ENCODE measurements at regions not wholly inside any gene's neighbourhood (a gene's known extent, or its start where the extent isn't known, plus 50 kb on each side); places are given as distances from the start of the nearest gene placed in this dataset.

DNA sequence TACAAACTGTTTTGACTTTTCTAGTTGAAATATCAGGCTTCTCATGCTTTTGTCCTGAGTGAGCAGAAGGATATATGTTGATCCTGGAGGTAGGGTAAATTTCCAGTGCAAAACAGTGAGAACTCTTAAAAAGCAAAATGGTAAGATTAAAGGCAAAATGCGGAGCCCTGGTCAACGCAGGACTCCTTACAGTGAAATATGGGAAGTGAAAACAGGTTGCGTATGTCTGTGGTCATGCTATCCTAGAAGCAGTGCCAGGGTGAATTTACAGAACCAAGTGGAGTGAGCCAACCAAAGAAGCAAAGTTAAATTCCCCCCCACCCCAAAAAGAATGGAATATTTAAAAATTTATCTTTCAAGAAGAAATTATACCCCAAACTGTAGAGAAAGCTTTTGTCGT, 256.4 kb downstream of the NR2F2 start:
- H3K4me3 ChIP-seq (ENCODE audit: low read depth, low read length) = no peak overlapping the region
- TF ChIP-seq, protein P1, sequence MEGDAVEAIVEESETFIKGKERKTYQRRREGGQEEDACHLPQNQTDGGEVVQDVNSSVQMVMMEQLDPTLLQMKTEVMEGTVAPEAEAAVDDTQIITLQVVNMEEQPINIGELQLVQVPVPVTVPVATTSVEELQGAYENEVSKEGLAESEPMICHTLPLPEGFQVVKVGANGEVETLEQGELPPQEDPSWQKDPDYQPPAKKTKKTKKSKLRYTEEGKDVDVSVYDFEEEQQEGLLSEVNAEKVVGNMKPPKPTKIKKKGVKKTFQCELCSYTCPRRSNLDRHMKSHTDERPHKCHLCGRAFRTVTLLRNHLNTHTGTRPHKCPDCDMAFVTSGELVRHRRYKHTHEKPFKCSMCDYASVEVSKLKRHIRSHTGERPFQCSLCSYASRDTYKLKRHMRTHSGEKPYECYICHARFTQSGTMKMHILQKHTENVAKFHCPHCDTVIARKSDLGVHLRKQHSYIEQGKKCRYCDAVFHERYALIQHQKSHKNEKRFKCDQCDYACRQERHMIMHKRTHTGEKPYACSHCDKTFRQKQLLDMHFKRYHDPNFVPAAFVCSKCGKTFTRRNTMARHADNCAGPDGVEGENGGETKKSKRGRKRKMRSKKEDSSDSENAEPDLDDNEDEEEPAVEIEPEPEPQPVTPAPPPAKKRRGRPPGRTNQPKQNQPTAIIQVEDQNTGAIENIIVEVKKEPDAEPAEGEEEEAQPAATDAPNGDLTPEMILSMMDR (conservative IDR thresholded peaks at IDR 0.05; ENCODE audit: low read depth, low read length) = no peak
- DNase-seq (ENCODE audit: low read depth) = no peak

DNA sequence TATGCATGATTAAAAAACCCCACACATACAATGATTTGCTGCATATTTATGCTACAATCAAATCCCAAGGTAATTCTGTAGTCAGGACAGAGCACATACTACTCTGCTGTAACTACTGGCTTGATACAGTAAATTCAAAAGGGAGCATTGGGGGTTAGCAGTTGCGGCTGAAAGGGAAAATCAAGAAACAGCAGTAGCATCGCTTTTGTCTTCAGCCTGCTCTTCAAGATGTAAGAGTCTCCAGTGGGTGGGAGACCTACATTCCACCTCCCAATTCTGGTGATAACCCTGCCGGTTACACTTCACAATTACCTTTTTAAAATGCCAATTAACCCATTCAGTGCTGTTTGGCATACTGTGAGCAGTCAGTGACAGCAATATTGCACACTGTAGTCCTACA, 259.4 kb downstream of the NR2F2 start:
- DNase-seq (ENCODE audit: low read depth) = no peak
- TF ChIP-seq, protein P1 (conservative IDR thresholded peaks at IDR 0.05; ENCODE audit: low read depth, low read length) = no peak
- no peak overlapping the region for H3K4me3 ChIP-seq (ENCODE audit: low read depth, low read length)

DNA sequence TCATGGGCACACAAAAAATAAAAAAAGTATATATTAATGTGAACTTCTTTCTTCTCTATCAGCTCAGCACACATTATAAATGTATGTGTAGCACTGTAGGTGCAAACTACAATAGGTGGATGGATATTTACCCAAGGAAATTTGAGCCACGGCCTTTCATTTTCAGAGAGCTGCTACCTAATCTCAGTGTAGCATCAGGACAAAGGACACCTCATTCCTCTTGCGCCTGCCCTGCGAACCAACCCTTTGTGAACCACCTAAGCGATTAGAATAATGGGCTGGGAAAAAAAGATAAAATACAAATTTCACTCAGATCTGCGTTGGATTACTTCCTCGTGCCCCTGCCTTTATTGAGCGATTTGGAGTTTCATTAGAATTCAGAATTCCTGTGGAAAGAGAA, 263.2 kb downstream of the NR2F2 start:
- no peak overlapping the region for H3K4me3 ChIP-seq (ENCODE audit: low read depth, low read length)
- TF ChIP-seq, protein P1 (conservative IDR thresholded peaks at IDR 0.05; ENCODE audit: low read depth, low read length) = no peak
- DNase-seq (ENCODE audit: low read depth) = no peak

DNA sequence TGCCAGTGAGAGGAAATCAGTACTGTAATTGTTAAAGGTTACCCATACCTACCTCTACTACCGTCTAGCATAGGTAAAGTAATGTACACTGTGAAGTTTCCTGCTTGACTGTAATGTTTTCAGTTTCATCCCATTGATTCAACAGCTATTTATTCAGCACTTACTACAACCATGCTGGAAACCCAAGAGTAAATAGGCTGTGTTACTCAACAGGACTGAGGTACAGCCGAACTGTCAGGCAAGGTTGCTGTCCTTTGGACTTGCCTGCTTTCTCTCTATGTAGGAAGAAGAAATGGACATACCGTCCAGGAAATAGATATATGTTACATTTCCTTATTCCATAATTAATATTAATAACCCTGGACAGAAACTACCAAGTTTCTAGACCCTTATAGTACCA, 265.5 kb downstream of the NR2F2 start:
- H3K4me3 ChIP-seq (ENCODE audit: low read depth, low read length) = no peak overlapping the region
- no peak for DNase-seq (ENCODE audit: low read depth)
- TF ChIP-seq, protein P1 (conservative IDR thresholded peaks at IDR 0.05; ENCODE audit: low read depth, low read length) = no peak

DNA sequence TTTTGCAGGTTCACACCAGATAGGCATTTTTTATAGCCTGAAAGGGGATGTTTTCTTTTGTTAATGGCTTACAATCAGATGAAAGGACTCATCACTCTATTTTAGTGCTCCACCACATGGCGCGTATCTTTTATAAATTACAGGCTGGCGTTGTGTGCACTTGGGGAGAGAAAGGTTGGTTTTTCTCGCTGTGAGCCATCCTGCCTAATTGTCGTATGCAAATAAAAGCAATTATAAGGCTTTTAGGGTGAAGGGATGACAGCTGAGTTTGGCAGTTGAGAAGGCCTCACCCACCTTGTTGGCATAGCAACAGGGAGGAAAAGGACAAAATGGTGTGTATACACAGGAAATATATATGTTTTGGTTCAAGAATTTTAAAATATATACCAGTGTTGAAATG, 268.0 kb downstream of the NR2F2 start:
- H3K4me3 ChIP-seq (ENCODE audit: low read depth, low read length) = no peak overlapping the region
- TF ChIP-seq, protein P1 (conservative IDR thresholded peaks at IDR 0.05; ENCODE audit: low read depth, low read length) = no peak
- no peak for DNase-seq (ENCODE audit: low read depth)

DNA sequence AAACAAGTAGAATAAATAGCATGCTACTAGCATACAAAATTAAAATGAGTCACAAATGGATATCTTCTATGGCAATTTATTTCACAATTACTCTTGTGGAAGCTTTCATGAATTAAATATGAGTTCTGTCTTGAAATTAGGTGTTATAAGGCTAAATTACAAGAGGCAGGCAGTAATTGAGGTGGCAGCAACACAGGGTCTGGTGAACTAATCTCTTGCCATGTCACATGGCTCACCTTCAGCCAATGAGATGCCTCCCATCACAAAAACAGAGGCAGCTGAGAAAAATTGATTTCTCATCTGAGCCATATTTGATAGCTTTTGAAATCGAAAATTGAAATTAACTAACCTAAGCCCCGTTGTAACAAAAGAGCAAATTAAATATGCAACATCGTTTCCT, 268.8 kb downstream of the NR2F2 start:
- no peak overlapping the region for H3K4me3 ChIP-seq (ENCODE audit: low read depth, low read length)
- TF ChIP-seq, protein P1 (conservative IDR thresholded peaks at IDR 0.05; ENCODE audit: low read depth, low read length) = no peak
- no peak for DNase-seq (ENCODE audit: low read depth)

DNA sequence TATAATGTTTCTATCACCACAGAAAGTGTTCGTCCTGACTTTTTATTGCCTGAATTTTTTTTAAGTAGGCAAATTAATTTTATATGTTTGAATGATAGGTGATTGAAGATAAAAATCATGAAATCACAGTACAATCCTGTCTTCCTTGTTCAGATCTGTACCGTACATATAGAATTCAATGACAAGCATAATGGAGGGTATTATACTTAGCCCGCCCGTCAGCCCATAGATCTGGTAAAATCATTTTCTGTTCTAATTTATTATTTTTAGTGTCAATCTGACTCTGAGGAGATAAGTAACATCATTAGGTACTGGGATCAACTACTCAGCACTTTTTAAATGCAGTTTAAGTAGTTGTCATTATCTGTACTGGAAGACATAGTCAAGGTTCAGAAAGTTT, 269.9 kb downstream of the NR2F2 start:
- TF ChIP-seq, protein P1 (conservative IDR thresholded peaks at IDR 0.05; ENCODE audit: low read depth, low read length) = no peak
- DNase-seq (ENCODE audit: low read depth) = no peak
- H3K4me3 ChIP-seq (ENCODE audit: low read depth, low read length) = no peak overlapping the region
